ENCODE measurements at regions not wholly inside any gene's neighbourhood (a gene's known extent, or its start where the extent isn't known, plus 50 kb on each side); places are given as distances from the start of the nearest gene placed in this dataset.

- DNase-seq = no peak
Measured at GRCh38 chr5:167812871-167813270, 478.6 kb upstream of the WWC1 start.

GRCh38 chr5:167813389-167813788 is 478.1 kb upstream of the WWC1 start:
- no peak for DNase-seq

GRCh38 chr5:167814040-167814439 is 477.4 kb upstream of the WWC1 start:
- DNase-seq = no peak

- no peak for DNase-seq
Measured at GRCh38 chr5:167814828-167815227, 476.6 kb upstream of the WWC1 start.

GRCh38 chr5:167816354-167816753 is 475.1 kb upstream of the WWC1 start:
- DNase-seq = no peak

- no peak for DNase-seq
Measured at GRCh38 chr5:167816864-167817263, 474.6 kb upstream of the WWC1 start.

GRCh38 chr5:167819406-167819805 is 472.0 kb upstream of the WWC1 start:
- DNase-seq = no peak

GRCh38 chr5:167820101-167820990 is 471.1 kb upstream of the WWC1 start:
- DNase-seq = no peak

- no peak for DNase-seq
Measured at GRCh38 chr5:167821151-167821550, 470.3 kb upstream of the WWC1 start.

- no peak for DNase-seq
Measured at GRCh38 chr5:167821669-167822068, 469.8 kb upstream of the WWC1 start.

GRCh38 chr5:167822241-167822640 is 469.2 kb upstream of the WWC1 start:
- no peak for DNase-seq

GRCh38 chr5:167823405-167823804 is 468.0 kb upstream of the WWC1 start:
- no peak for DNase-seq

- no peak for DNase-seq
Measured at GRCh38 chr5:167827766-167828165, 463.7 kb upstream of the WWC1 start.

- DNase-seq = no peak
Measured at GRCh38 chr5:167831754-167832504, 459.5 kb upstream of the WWC1 start.

GRCh38 chr5:167832609-167833008 is 458.8 kb upstream of the WWC1 start:
- DNase-seq = no peak

GRCh38 chr5:167833456-167833855 is 458.0 kb upstream of the WWC1 start:
- no peak for DNase-seq

GRCh38 chr5:167835146-167835545 is 456.3 kb upstream of the WWC1 start:
- DNase-seq = no peak

GRCh38 chr5:167837127-167837526 is 454.3 kb upstream of the WWC1 start:
- no peak for DNase-seq

- DNase-seq = no peak
Measured at GRCh38 chr5:167839065-167839464, 452.4 kb upstream of the WWC1 start.

GRCh38 chr5:167840527-167841130 is 450.8 kb upstream of the WWC1 start:
- DNase-seq = no peak

GRCh38 chr5:167843881-167844572 is 447.4 kb upstream of the WWC1 start:
- no peak for DNase-seq

GRCh38 chr5:167845952-167846351 is 445.5 kb upstream of the WWC1 start:
- no peak for DNase-seq

GRCh38 chr5:167849874-167850273 is 441.6 kb upstream of the WWC1 start:
- no peak for DNase-seq
